ENCODE measurements at regions not wholly inside any gene's neighbourhood (a gene's known extent, or its start where the extent isn't known, plus 50 kb on each side); places are given as distances from the start of the nearest gene placed in this dataset.

DNA sequence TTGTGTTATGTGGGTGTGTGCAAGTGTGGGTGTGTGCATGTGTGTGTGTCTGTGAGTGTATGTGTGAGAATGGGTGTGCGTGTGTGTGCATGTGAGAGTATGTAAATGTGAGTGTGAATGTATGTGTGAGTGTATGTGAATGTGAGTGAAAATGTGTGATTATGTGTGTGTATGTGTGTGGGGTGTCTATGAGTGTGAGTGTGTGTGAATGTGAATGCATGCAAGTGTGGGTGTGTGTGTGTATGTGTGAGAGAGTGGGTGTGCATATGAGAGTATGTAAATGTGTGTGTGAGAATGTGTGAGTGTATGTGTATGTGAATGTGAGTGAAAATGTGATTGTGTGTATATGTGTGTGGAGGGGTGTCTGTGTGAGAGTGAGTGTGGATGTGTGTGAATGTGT, 1292.7 kb downstream of the TBC1D22A start:
- DNase-seq (no peak), ATAC-seq (replicated peaks in 1 of 2) (no peak)
- no peaks in the 10 kb centered on the region for H3K9me3 Mint-ChIP-seq
- no peaks in the 10 kb centered on the region for H3K4me1 Mint-ChIP-seq (ENCODE audit: low read depth)
- H3K27me3 Mint-ChIP-seq (ENCODE audit: low read depth) = peaks cover 15% of the 10 kb centered on the region
- no peak overlapping the region for H3K27ac Mint-ChIP-seq
- no peaks in the 10 kb centered on the region for H3K36me3 Mint-ChIP-seq (ENCODE audit: insufficient read depth in 2 of 2)
- H3K4me3 Mint-ChIP-seq = no peak overlapping the region

- ATAC-seq (replicated peaks in 1 of 2) (no peak), DNase-seq (no peak)
- H3K36me3 Mint-ChIP-seq (ENCODE audit: insufficient read depth in 2 of 2) = no peaks in the 10 kb centered on the region
- peaks cover 15% of the 10 kb centered on the region for H3K27me3 Mint-ChIP-seq (ENCODE audit: low read depth)
- no peak overlapping the region for H3K4me3 Mint-ChIP-seq
- no peak overlapping the region for H3K27ac Mint-ChIP-seq
- H3K9me3 Mint-ChIP-seq = no peaks in the 10 kb centered on the region
- H3K4me1 Mint-ChIP-seq (ENCODE audit: low read depth) = no peaks in the 10 kb centered on the region
Measured at GRCh38 chr22:48054596-48054995, 1292.1 kb downstream of the TBC1D22A start.

- ATAC-seq (replicated peaks in 1 of 2) (no peak), DNase-seq (no peak)
- no peak overlapping the region for H3K27ac Mint-ChIP-seq
- no peaks in the 10 kb centered on the region for H3K4me1 Mint-ChIP-seq (ENCODE audit: low read depth)
- peaks cover 15% of the 10 kb centered on the region for H3K27me3 Mint-ChIP-seq (ENCODE audit: low read depth)
- H3K36me3 Mint-ChIP-seq (ENCODE audit: insufficient read depth in 2 of 2) = no peaks in the 10 kb centered on the region
- H3K9me3 Mint-ChIP-seq = no peaks in the 10 kb centered on the region
- no peak overlapping the region for H3K4me3 Mint-ChIP-seq
Measured at GRCh38 chr22:48053973-48054372, 1291.5 kb downstream of the TBC1D22A start.

DNA sequence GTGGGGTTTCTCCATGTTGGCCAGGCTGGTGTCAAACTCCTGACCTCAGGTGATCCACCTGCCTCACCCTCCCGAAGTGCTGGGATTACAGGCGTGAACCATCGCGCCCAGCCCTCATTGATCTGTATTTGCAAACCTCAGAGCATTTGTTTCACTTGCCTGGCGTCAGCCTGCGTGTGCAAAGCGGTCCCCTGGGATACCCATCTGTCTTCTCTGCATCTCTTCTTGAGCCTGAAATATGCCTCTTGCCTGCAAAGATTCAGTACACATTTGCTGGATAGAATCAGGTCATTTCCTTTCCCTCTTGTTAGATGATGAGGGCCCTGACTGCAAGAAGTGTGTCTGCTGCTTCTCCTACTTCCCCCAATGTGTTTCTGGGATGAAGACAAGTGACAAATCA, 1291.0 kb downstream of the TBC1D22A start:
- H3K4me3 Mint-ChIP-seq = no peak overlapping the region
- H3K27me3 Mint-ChIP-seq (ENCODE audit: low read depth) = peaks cover 15% of the 10 kb centered on the region
- H3K4me1 Mint-ChIP-seq (ENCODE audit: low read depth) = no peaks in the 10 kb centered on the region
- H3K36me3 Mint-ChIP-seq (ENCODE audit: insufficient read depth in 2 of 2) = no peaks in the 10 kb centered on the region
- no peak for ATAC-seq (replicated peaks in 1 of 2)
- no peaks in the 10 kb centered on the region for H3K9me3 Mint-ChIP-seq
- no peak for DNase-seq
- no peak overlapping the region for H3K27ac Mint-ChIP-seq

GRCh38 chr22:48052621-48052890, 1290.1 kb downstream of the TBC1D22A start:
- peaks cover 10% of the 10 kb centered on the region for H3K27me3 Mint-ChIP-seq (ENCODE audit: low read depth)
- no peaks in the 10 kb centered on the region for H3K9me3 Mint-ChIP-seq
- DNase-seq = no peak
- no peak overlapping the region for H3K27ac Mint-ChIP-seq
- H3K4me1 Mint-ChIP-seq (ENCODE audit: low read depth) = no peaks in the 10 kb centered on the region
- H3K4me3 Mint-ChIP-seq = no peak overlapping the region
- no peak for ATAC-seq (replicated peaks in 1 of 2)
- H3K36me3 Mint-ChIP-seq (ENCODE audit: insufficient read depth in 2 of 2) = no peaks in the 10 kb centered on the region

GRCh38 chr22:48051796-48052620, 1289.6 kb downstream of the TBC1D22A start:
- Mint-ChIP-seq H3K27ac (no peak overlapping the region), H3K9me3 (no peaks in the 10 kb centered on the region), H3K36me3 (ENCODE audit: insufficient read depth in 2 of 2) (no peaks in the 10 kb centered on the region), H3K27me3 (ENCODE audit: low read depth) (peaks cover 4% of the 10 kb centered on the region), H3K4me3 (no peak overlapping the region), H3K4me1 (ENCODE audit: low read depth) (no peaks in the 10 kb centered on the region)
- DNase-seq (no peak), ATAC-seq (replicated peaks in 1 of 2) (no peak)

- Mint-ChIP-seq H3K4me1 (ENCODE audit: low read depth) (no peaks in the 10 kb centered on the region), H3K9me3 (no peaks in the 10 kb centered on the region), H3K36me3 (ENCODE audit: insufficient read depth in 2 of 2) (no peaks in the 10 kb centered on the region), H3K27me3 (ENCODE audit: low read depth) (no peaks in the 10 kb centered on the region), H3K4me3 (no peak overlapping the region), H3K27ac (no peak overlapping the region)
- ATAC-seq (replicated peaks in 1 of 2) (no peak), DNase-seq (no peak)
Measured at GRCh38 chr22:48050836-48051235, 1288.4 kb downstream of the TBC1D22A start.

DNA sequence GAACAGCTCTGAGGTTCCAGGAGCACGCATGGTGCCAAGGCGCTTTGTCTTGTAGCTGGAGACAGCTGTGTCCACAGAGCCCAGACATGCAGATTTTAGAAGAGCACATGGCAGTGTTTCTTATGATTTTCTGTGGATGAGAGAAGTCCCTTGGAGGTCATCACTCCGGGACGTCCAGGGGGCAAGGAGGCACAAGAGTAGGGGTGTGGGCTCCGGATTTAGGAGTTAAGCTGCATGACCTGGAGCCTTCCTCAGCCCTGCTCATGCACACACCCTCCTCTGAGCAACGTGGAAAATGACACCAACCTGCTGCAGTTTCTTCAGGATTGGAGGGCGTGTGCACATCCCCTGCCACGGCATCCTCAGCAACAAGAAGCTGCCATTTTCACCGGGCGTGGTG, 1286.7 kb downstream of the TBC1D22A start:
- Mint-ChIP-seq H3K9me3 (no peaks in the 10 kb centered on the region), H3K4me3 (no peak overlapping the region), H3K27ac (no peak overlapping the region), H3K36me3 (ENCODE audit: insufficient read depth in 2 of 2) (no peaks in the 10 kb centered on the region), H3K4me1 (ENCODE audit: low read depth) (no peaks in the 10 kb centered on the region), H3K27me3 (ENCODE audit: low read depth) (peaks cover 3% of the 10 kb centered on the region)
- no peak for DNase-seq
- no peak for ATAC-seq (replicated peaks in 1 of 2)

GRCh38 chr22:48047722-48048500, 1285.5 kb downstream of the TBC1D22A start:
- H3K27me3 Mint-ChIP-seq (ENCODE audit: low read depth) = peaks cover 10% of the 10 kb centered on the region
- no peak for ATAC-seq (replicated peaks in 1 of 2)
- no peaks in the 10 kb centered on the region for H3K9me3 Mint-ChIP-seq
- no peak overlapping the region for H3K4me3 Mint-ChIP-seq
- no peak for DNase-seq
- H3K27ac Mint-ChIP-seq = no peak overlapping the region
- H3K36me3 Mint-ChIP-seq (ENCODE audit: insufficient read depth in 2 of 2) = no peaks in the 10 kb centered on the region
- no peaks in the 10 kb centered on the region for H3K4me1 Mint-ChIP-seq (ENCODE audit: low read depth)

GRCh38 chr22:48045369-48045768, 1282.9 kb downstream of the TBC1D22A start:
- ATAC-seq (replicated peaks in 1 of 2) (no peak), DNase-seq (no peak)
- H3K36me3 Mint-ChIP-seq (ENCODE audit: insufficient read depth in 2 of 2) = no peaks in the 10 kb centered on the region
- H3K9me3 Mint-ChIP-seq = no peaks in the 10 kb centered on the region
- peaks cover 10% of the 10 kb centered on the region for H3K27me3 Mint-ChIP-seq (ENCODE audit: low read depth)
- H3K27ac Mint-ChIP-seq = no peak overlapping the region
- no peaks in the 10 kb centered on the region for H3K4me1 Mint-ChIP-seq (ENCODE audit: low read depth)
- no peak overlapping the region for H3K4me3 Mint-ChIP-seq

GRCh38 chr22:48044487-48045060, 1282.1 kb downstream of the TBC1D22A start:
- ATAC-seq (replicated peaks in 1 of 2) (no peak), DNase-seq (no peak)
- H3K27me3 Mint-ChIP-seq (ENCODE audit: low read depth) = peaks cover 10% of the 10 kb centered on the region
- no peak overlapping the region for H3K27ac Mint-ChIP-seq
- H3K36me3 Mint-ChIP-seq (ENCODE audit: insufficient read depth in 2 of 2) = no peaks in the 10 kb centered on the region
- no peaks in the 10 kb centered on the region for H3K9me3 Mint-ChIP-seq
- H3K4me1 Mint-ChIP-seq (ENCODE audit: low read depth) = no peaks in the 10 kb centered on the region
- H3K4me3 Mint-ChIP-seq = no peak overlapping the region

GRCh38 chr22:48043581-48043980, 1281.1 kb downstream of the TBC1D22A start:
- no peak overlapping the region for H3K4me3 Mint-ChIP-seq
- no peak for DNase-seq
- no peaks in the 10 kb centered on the region for H3K4me1 Mint-ChIP-seq (ENCODE audit: low read depth)
- ATAC-seq (replicated peaks in 1 of 2) = no peak
- H3K27me3 Mint-ChIP-seq (ENCODE audit: low read depth) = peaks cover 10% of the 10 kb centered on the region
- H3K9me3 Mint-ChIP-seq = no peaks in the 10 kb centered on the region
- H3K36me3 Mint-ChIP-seq (ENCODE audit: insufficient read depth in 2 of 2) = no peaks in the 10 kb centered on the region
- no peak overlapping the region for H3K27ac Mint-ChIP-seq

GRCh38 chr22:48042621-48043395, 1280.4 kb downstream of the TBC1D22A start:
- DNase-seq (no peak), ATAC-seq (replicated peaks in 1 of 2) (no peak)
- no peaks in the 10 kb centered on the region for H3K36me3 Mint-ChIP-seq (ENCODE audit: insufficient read depth in 2 of 2)
- H3K9me3 Mint-ChIP-seq = no peaks in the 10 kb centered on the region
- no peaks in the 10 kb centered on the region for H3K4me1 Mint-ChIP-seq (ENCODE audit: low read depth)
- no peak overlapping the region for H3K4me3 Mint-ChIP-seq
- no peak overlapping the region for H3K27ac Mint-ChIP-seq
- peaks cover 10% of the 10 kb centered on the region for H3K27me3 Mint-ChIP-seq (ENCODE audit: low read depth)
